Parathyroid adenoma (tissue), 2 donors: ENCODE measurements at regions not wholly inside any gene's neighbourhood (a gene's known extent, or its start where the extent isn't known, plus 50 kb on each side); places are given as distances from the start of the nearest gene placed in this dataset.

Source experiments
- H2AFZ ChIP-seq: fragments of 300-600 bp; sonication (generic); one replicate; pipeline ENCODE4 v1.7.0; 2017; ENCODE audit warnings: antibody characterized with exemption, mild to moderate bottlenecking
- H3K27ac ChIP-seq: fragments of 300-600 bp; sonication (generic); one replicate; pipeline ENCODE4 v1.7.0; 2017
- H3K27me3 ChIP-seq: fragments of 300-600 bp; sonication (generic); one replicate; pipeline ENCODE4 v1.7.0; 2017; ENCODE audit warnings: low read length; ENCODE audit not compliant: control insufficient read depth, insufficient read depth
- H3K36me3 ChIP-seq: fragments of 300-600 bp; sonication (generic); one replicate; pipeline ENCODE4 v1.7.0; 2017; ENCODE audit warnings: low read length; ENCODE audit not compliant: control insufficient read depth, insufficient read depth
- H3K4me1 ChIP-seq: fragments of 300-600 bp; sonication (generic); one replicate; pipeline ENCODE4 v1.7.0; 2017; ENCODE audit warnings: control low read depth
- H3K4me2 ChIP-seq: fragments of 300-600 bp; sonication (generic); one replicate; pipeline ENCODE4 v1.7.0; 2017; ENCODE audit warnings: low read length
- H3K4me3 ChIP-seq: fragments of 300-600 bp; sonication (generic); one replicate; pipeline ENCODE4 v1.7.0; 2017; ENCODE audit warnings: low read depth, low read length
- H3K79me2 ChIP-seq: fragments of 300-600 bp; sonication (generic); one replicate; pipeline ENCODE4 v1.7.0; 2017; ENCODE audit warnings: control low read depth
- H3K9ac ChIP-seq: fragments of 300-600 bp; sonication (generic); one replicate; pipeline ENCODE4 v1.7.0; 2017; ENCODE audit warnings: mild to moderate bottlenecking
- H3K9me3 ChIP-seq: fragments of 300-600 bp; sonication (generic); one replicate; pipeline ENCODE4 v1.7.0; 2017; ENCODE audit warnings: low read length; ENCODE audit not compliant: control insufficient read depth
- TF ChIP-seq, protein P1 (sequence below): fragments of 300-600 bp; sonication (generic); IDR thresholded peaks from one replicate; pipeline ENCODE4 v1.7.0; 2017; ENCODE audit warnings: antibody characterized with exemption, mild to moderate bottlenecking
- donor health status: primary hyperparathyroidism.

GRCh38 chr9:95722141-95722540 lies 153.3 kb upstream of the ERCC6L2 start:
- TF ChIP-seq, protein P1, sequence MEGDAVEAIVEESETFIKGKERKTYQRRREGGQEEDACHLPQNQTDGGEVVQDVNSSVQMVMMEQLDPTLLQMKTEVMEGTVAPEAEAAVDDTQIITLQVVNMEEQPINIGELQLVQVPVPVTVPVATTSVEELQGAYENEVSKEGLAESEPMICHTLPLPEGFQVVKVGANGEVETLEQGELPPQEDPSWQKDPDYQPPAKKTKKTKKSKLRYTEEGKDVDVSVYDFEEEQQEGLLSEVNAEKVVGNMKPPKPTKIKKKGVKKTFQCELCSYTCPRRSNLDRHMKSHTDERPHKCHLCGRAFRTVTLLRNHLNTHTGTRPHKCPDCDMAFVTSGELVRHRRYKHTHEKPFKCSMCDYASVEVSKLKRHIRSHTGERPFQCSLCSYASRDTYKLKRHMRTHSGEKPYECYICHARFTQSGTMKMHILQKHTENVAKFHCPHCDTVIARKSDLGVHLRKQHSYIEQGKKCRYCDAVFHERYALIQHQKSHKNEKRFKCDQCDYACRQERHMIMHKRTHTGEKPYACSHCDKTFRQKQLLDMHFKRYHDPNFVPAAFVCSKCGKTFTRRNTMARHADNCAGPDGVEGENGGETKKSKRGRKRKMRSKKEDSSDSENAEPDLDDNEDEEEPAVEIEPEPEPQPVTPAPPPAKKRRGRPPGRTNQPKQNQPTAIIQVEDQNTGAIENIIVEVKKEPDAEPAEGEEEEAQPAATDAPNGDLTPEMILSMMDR: no peak
- no peak overlapping the region for H3K4me3 ChIP-seq
- H3K4me2 ChIP-seq: no peak overlapping the region

DNA sequence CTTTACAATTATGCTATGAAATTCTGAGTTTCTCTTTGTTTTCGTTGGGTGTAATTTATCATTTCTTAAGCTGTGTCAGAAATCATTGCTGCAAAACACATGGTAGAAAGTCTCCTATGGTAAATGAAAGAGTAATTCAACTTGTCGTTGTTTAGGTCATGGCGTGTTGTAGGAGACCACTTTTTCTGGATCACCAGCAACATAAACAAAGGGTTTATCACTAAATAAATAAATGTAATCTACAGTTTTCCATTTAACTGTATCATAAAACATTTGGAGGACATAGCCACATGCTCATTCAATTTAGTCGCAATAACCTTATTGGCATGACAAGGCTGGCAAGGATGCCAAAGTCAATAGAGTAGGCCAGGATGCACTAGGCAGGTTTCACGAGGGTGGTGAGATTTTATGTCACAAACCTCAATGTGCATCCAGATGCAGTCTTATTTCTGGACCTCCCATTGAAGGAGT lies 154.4 kb upstream of the ERCC6L2 start:
- H3K79me2 ChIP-seq: no peaks in the 10 kb centered on the region
- no peaks in the 10 kb centered on the region for H3K4me1 ChIP-seq
- H2AFZ ChIP-seq: no peak overlapping the region
- TF ChIP-seq, protein P1: no peak
- H3K27ac ChIP-seq: no peak overlapping the region
- H3K4me2 ChIP-seq: no peak overlapping the region
- H3K27me3 ChIP-seq: no peaks in the 10 kb centered on the region
- H3K9me3 ChIP-seq: no peaks in the 10 kb centered on the region
- no peak overlapping the region for H3K4me3 ChIP-seq
- H3K9ac ChIP-seq: no peak overlapping the region
- no peaks in the 10 kb centered on the region for H3K36me3 ChIP-seq

More at GRCh38 chr9:95722141-95722540, 153.3 kb upstream of the ERCC6L2 start:
- H3K27me3 ChIP-seq: no peaks in the 10 kb centered on the region
- H3K36me3 ChIP-seq: no peaks in the 10 kb centered on the region
- no peaks in the 10 kb centered on the region for H3K9me3 ChIP-seq
- H3K4me1 ChIP-seq: no peaks in the 10 kb centered on the region
- no peak overlapping the region for H3K9ac ChIP-seq
- H3K79me2 ChIP-seq: no peaks in the 10 kb centered on the region
- no peak overlapping the region for H2AFZ ChIP-seq
- H3K27ac ChIP-seq: no peak overlapping the region

DNA sequence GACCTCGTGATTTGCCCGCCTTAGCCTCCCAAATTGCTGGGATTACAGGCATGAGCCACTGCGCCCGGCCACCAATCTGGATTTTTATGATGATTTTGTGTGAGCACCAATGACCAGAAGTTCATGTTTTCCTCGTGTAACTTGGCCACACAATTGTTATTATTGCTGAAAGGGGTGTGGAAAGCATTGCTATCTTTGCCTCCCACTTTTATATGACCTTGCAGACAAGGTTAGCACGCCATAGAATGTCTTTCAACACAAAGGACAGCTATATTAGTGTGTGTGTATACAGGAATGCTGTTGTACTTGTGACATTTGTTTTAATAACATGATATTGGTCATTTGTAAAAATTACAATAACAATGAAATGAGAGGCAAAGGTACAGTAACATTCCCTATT lies 155.0 kb upstream of the ERCC6L2 start:
- H3K4me3 ChIP-seq: no peak overlapping the region
- no peak overlapping the region for H2AFZ ChIP-seq
- no peaks in the 10 kb centered on the region for H3K4me1 ChIP-seq
- H3K79me2 ChIP-seq: no peaks in the 10 kb centered on the region
- H3K27me3 ChIP-seq: no peaks in the 10 kb centered on the region
- no peak overlapping the region for H3K27ac ChIP-seq
- no peak overlapping the region for H3K4me2 ChIP-seq
- no peak overlapping the region for H3K9ac ChIP-seq
- no peaks in the 10 kb centered on the region for H3K36me3 ChIP-seq
- TF ChIP-seq, protein P1: no peak
- no peaks in the 10 kb centered on the region for H3K9me3 ChIP-seq

- H3K79me2 ChIP-seq: no peaks in the 10 kb centered on the region
- H2AFZ ChIP-seq: no peak overlapping the region
- no peaks in the 10 kb centered on the region for H3K9me3 ChIP-seq
- no peaks in the 10 kb centered on the region for H3K27me3 ChIP-seq
- H3K36me3 ChIP-seq: no peaks in the 10 kb centered on the region
- H3K4me1 ChIP-seq: no peaks in the 10 kb centered on the region
- TF ChIP-seq, protein P1: no peak
- H3K9ac ChIP-seq: no peak overlapping the region
- H3K27ac ChIP-seq: no peak overlapping the region
- no peak overlapping the region for H3K4me2 ChIP-seq
- no peak overlapping the region for H3K4me3 ChIP-seq
Observed at GRCh38 chr9:95719354-95719753, 156.1 kb upstream of the ERCC6L2 start.

DNA sequence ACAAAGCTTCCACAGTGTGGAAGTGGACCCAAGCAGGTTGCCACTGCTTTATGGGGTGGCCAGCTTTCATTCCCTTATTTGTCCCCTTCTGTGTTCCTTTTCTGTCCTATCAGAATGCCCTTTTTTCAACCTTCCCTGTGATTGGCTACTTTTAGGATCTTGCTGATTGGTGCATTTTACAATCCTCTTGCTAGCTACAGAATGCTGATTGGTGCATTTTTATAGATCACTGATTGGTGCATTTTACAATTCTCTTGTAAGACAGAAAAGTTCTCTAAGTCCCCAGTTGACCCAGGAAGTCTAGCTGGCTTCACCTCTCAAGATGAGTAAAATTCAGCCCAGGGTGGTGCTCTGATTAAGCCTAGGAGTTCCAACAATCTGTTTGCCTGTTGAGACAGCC lies 157.2 kb upstream of the ERCC6L2 start:
- Histone ChIP-seq H3K27me3 (no peaks in the 10 kb centered on the region), H3K4me1 (no peaks in the 10 kb centered on the region), H3K9me3 (no peaks in the 10 kb centered on the region), H3K36me3 (no peaks in the 10 kb centered on the region), H3K4me3 (no peak overlapping the region), H3K9ac (no peak overlapping the region), H3K27ac (no peak overlapping the region), H3K79me2 (no peaks in the 10 kb centered on the region), H2AFZ (no peak overlapping the region), H3K4me2 (no peak overlapping the region)
- TF ChIP-seq, protein P1: no peak
